ENCODE measurements at regions not wholly inside any gene's neighbourhood (a gene's known extent, or its start where the extent isn't known, plus 50 kb on each side); places are given as distances from the start of the nearest gene placed in this dataset.

DNA sequence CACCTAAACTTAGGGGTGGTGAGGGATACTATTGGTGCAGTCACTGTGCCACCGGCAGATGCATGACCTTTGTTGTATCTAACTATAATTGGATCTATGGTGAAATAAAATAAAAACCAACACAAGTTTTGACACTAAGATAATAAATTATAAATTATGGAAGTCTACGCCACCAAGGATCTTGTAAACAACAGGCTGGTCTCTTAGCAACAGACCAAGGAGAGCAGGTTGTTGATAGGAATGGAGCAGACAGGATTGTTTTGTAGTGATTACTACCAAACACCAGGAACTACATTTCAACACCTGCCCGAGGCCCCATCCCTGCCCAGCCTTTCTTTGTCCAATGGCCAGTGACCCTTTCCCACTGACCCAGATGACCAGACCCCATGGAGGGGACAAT is 1178.0 kb downstream of the VRK1 start:
- intact Hi-C loops (cut with micrococcal nuclease) (no loop called here), in situ Hi-C loops (cut with MboI; ENCODE audit: low sequenced_read_pairs) (no loop called here), dilution Hi-C loops (cut with HindIII; ENCODE audit: low sequenced_read_pairs, unreplicated experiment) (no loop called here)
- Histone ChIP-seq H3K4me3 (ENCODE audit: insufficient read depth, low read depth, low read length) (no peak overlapping the region), H3K23ac (ENCODE audit: low read depth, low read length) (no peak overlapping the region), H3K27ac (ENCODE audit: insufficient read depth, low read length) (no peak overlapping the region), H3K9me3 (ENCODE audit: control insufficient read depth, insufficient read depth, low read length) (peaks cover 29% of the 10 kb centered on the region), H3K4ac (ENCODE audit: low read depth, low read length) (no peak overlapping the region), H2AK5ac (ENCODE audit: low read depth, low read length) (no peak overlapping the region), H2AK9ac (replicated peaks; ENCODE audit: low read depth, low read length, poor library complexity) (no peak overlapping the region), H2BK20ac (ENCODE audit: low read depth, low read length) (no peak overlapping the region), H2AFZ (replicated peaks; ENCODE audit: low read length, poor library complexity) (no peak overlapping the region), H3K9me1 (ENCODE audit: insufficient read depth, low read length) (no peaks in the 10 kb centered on the region), H3K18ac (ENCODE audit: low read depth, low read length) (no peak overlapping the region), H2BK15ac (ENCODE audit: low read depth, low read length) (no peak overlapping the region), H3K36me3 (ENCODE audit: control insufficient read depth, insufficient read depth, low read length) (no peaks in the 10 kb centered on the region), H3K14ac (replicated peaks; ENCODE audit: low read depth, low read length) (no peak overlapping the region), H3K56ac (ENCODE audit: extremely low read depth, insufficient read depth, low read length) (no peak overlapping the region), H2BK120ac (ENCODE audit: low read depth, low read length) (no peak overlapping the region), H3K27me3 (ENCODE audit: control insufficient read depth, insufficient read depth, low read length) (no peaks in the 10 kb centered on the region), H3K9ac (ENCODE audit: low read depth, low read length) (no peak overlapping the region), H4K5ac (ENCODE audit: low read depth, low read length) (no peak overlapping the region), H4K20me1 (ENCODE audit: insufficient read depth, low read length) (no peaks in the 10 kb centered on the region), H3K4me2 (ENCODE audit: low read depth, low read length) (no peak overlapping the region), H3K79me1 (ENCODE audit: low read depth in 1 of 2, low read length in 2 of 2) (no peaks in the 10 kb centered on the region), H3K4me1 (ENCODE audit: control insufficient read depth, insufficient read depth, low read length) (no peaks in the 10 kb centered on the region), H4K8ac (ENCODE audit: low read depth in 2 of 2, low read length in 2 of 2) (no peak overlapping the region), H4K91ac (ENCODE audit: insufficient read depth, low read depth, low read length) (no peak overlapping the region), H2BK5ac (ENCODE audit: low read depth, low read length, poor library complexity, severe bottlenecking) (no peak overlapping the region)
- DNase-seq (no peak), ATAC-seq (ENCODE audit: low read depth) (no peak)
- no peak for TF ChIP-seq BHLHE40 (IDR thresholded peaks at IDR 0.05; ENCODE audit: low read depth, low read length)
- no peak for TF ChIP-seq MAFK (IDR thresholded peaks at IDR 0.05; ENCODE audit: low read depth, low read length)
- TF ChIP-seq RCOR1 (IDR thresholded peaks at IDR 0.05; ENCODE audit: insufficient replicate concordance, low read length): no peak
- BruUV-seq (replicated peaks): no TSS peak
- ChIA-PET POLR2A (ENCODE audit: unreplicated experiment) (no interaction called here), CTCF (no interaction called here)
- no CpG with 5 or more reads among the region's 3 CpGs for WGBS, 2 experiments (ENCODE audit: extremely low coverage in 2 of 2, insufficient read length in 1 of 2)

All from IMR-90 (cell line).